ENCODE measurements at regions not wholly inside any gene's neighbourhood (a gene's known extent, or its start where the extent isn't known, plus 50 kb on each side); places are given as distances from the start of the nearest gene placed in this dataset.

DNA sequence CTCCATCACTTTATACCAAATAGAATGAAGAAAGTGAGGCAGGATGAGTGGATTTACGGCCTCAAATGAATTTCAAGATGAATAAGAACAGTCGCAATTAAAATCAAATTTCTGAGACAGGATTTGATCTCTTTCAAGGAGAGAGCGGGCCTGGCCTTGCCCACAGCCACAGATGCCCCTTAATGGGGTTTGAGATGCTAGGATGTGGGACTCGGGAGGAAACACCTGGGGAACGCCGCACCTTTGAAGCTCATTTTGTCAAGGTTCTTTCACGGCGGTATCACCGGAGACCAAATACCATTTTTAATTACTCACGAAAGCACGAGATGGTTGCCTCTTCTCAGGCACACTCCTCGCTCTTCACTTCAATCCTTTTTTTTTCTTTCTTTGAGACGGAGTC, 178.1 kb upstream of the SDK2 start:
- Mint-ChIP-seq H3K27me3 (peaks cover 11% of the 10 kb centered on the region), H3K4me3 (no peak overlapping the region), H3K9me3 (peaks cover 5% of the 10 kb centered on the region), H3K36me3 (ENCODE audit: low read depth) (no peaks in the 10 kb centered on the region), H3K27ac (no peak overlapping the region), H3K4me1 (no peaks in the 10 kb centered on the region)
- ATAC-seq (ENCODE audit: low read depth) (no peak), DNase-seq (no peak)
- intact Hi-C loops (cut with micrococcal nuclease): no loop called here
- ChIA-PET POLR2A (no interaction called here), CTCF (no interaction called here)
- TF ChIP-seq CTCF (IDR thresholded peaks at IDR 0.05): no peak

DNA sequence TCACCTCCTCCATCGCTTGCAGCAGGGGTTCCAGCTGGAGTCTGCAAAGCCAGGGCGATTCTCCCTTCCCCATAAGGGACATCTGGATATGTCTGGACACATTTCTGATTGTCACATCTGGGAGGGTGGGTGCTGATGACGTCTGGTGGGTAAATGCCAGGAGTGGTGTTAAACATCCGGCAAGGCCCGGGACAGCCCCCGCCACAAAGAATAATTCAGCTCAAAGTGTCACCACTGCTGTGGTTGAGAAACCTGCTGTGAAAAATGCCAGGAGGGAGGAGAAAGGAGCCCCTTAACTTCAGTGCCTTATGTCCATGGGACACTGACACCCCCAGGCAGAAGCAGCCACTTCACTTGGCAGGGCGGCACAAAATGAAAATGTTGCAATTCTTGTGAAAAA, 179.4 kb upstream of the SDK2 start:
- ChIA-PET CTCF (no interaction called here), POLR2A (no interaction called here)
- DNase-seq (no peak), ATAC-seq (ENCODE audit: low read depth) (no peak)
- peaks cover 1% of the 10 kb centered on the region for H3K9me3 Mint-ChIP-seq
- H3K36me3 Mint-ChIP-seq (ENCODE audit: low read depth): no peaks in the 10 kb centered on the region
- H3K27ac Mint-ChIP-seq: no peak overlapping the region
- peaks cover 11% of the 10 kb centered on the region for H3K27me3 Mint-ChIP-seq
- TF ChIP-seq CTCF (IDR thresholded peaks at IDR 0.05): no peak
- intact Hi-C loops (cut with micrococcal nuclease): no loop called here
- no peak overlapping the region for H3K4me3 Mint-ChIP-seq
- H3K4me1 Mint-ChIP-seq: no peaks in the 10 kb centered on the region

DNA sequence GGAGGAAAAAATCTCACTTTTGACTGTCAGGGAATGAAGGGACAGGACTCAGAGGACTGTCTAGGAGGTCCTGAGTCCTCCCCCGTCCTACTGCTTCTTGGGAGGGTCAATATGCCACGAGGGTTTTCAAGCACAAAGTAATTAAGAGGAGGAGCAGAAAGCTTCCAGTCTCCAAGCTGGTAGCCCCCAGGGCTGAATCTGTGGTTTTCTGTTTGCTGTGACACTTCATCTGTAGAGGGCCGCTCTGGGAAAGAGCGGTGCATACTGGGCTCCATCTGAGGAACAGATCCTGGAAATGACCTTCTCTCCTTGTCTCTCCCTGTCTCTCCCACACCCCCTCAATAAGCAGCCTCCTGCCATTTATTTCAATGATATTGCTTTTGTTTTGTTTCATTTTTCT, 180.1 kb upstream of the SDK2 start:
- Mint-ChIP-seq H3K36me3 (ENCODE audit: low read depth) (no peaks in the 10 kb centered on the region), H3K27ac (no peak overlapping the region), H3K4me1 (no peaks in the 10 kb centered on the region), H3K9me3 (no peaks in the 10 kb centered on the region), H3K4me3 (no peak overlapping the region), H3K27me3 (peaks cover 9% of the 10 kb centered on the region)
- intact Hi-C loops (cut with micrococcal nuclease): no loop called here
- no peak for DNase-seq
- POLR2A ChIA-PET: no interaction called here
- TF ChIP-seq CTCF (IDR thresholded peaks at IDR 0.05): no peak
- ATAC-seq (ENCODE audit: low read depth): no peak
- CTCF ChIA-PET: no interaction called here

DNA sequence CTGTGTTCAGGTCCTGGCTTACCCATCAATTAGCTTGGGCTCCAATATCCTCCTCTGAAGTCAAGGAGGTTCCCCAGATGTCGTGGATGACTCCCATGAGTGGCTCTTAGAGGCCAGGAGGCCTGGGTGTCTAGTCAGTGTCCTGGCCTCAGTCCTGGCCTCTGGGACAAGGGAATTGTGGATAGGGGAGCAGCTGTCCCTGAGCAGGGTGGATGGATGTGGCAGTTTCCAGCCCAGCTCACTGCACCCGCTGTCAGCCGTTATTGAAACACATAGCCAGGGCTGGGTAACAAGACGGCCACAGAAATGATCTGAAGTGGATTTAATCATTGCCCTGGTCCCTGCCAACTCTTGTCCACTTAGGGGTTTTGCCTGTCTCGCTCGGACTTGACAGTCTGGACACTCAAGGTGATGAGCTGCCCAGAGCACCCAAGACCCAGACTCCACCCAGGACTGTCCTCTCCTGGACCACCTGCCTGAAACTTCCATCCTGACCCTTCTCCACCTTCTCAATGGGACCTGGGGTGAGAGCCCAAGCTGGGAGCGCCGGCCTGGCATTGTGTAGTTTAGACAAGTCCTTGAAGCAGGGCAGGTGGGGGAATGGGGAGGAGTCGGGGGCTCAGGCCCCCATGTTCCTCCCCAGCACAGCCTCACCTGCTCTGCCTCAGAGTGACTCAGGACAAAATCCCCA, 182.1 kb upstream of the SDK2 start:
- no peaks in the 10 kb centered on the region for H3K9me3 Mint-ChIP-seq
- DNase-seq (no peak), ATAC-seq (ENCODE audit: low read depth) (no peak)
- no peaks in the 10 kb centered on the region for H3K36me3 Mint-ChIP-seq (ENCODE audit: low read depth)
- intact Hi-C loops (cut with micrococcal nuclease): no loop called here
- TF ChIP-seq CTCF (IDR thresholded peaks at IDR 0.05): no peak
- H3K27me3 Mint-ChIP-seq: peaks cover 6% of the 10 kb centered on the region
- no peak overlapping the region for H3K27ac Mint-ChIP-seq
- no peak overlapping the region for H3K4me3 Mint-ChIP-seq
- ChIA-PET CTCF (no interaction called here), POLR2A (no interaction called here)
- H3K4me1 Mint-ChIP-seq: no peaks in the 10 kb centered on the region

DNA sequence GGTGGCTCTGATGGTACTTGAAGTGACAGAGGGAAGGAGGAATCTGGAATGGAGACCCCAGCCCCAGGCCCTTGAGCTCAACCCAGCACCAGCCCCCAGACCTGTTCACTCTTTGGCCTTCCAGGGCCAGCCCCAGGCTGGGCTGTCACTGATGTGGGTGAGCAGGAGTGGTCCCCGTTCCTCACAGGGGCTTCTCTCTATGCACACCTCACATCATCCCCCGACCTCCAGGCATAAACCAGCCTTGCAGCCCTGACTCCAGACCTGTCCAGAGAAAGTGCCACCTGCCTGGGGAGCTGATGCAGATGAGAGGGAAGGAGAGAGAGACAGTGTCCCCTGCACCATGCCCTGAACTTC, 182.6 kb upstream of the SDK2 start:
- CTCF ChIA-PET: no interaction called here
- Mint-ChIP-seq H3K4me1 (no peaks in the 10 kb centered on the region), H3K4me3 (no peak overlapping the region), H3K36me3 (ENCODE audit: low read depth) (no peaks in the 10 kb centered on the region), H3K9me3 (no peaks in the 10 kb centered on the region), H3K27ac (no peak overlapping the region), H3K27me3 (peaks cover 6% of the 10 kb centered on the region)
- intact Hi-C loops (cut with micrococcal nuclease): no loop called here
- no peak for DNase-seq
- no peak for ATAC-seq (ENCODE audit: low read depth)
- no peak for TF ChIP-seq CTCF (IDR thresholded peaks at IDR 0.05)
- POLR2A ChIA-PET: no interaction called here
